NCI-H345 treated with DMSO at 0.1 percent for 48 hours (cell line): ENCODE measurements at regions not wholly inside any gene's neighbourhood (a gene's known extent, or its start where the extent isn't known, plus 50 kb on each side); places are given as distances from the start of the nearest gene placed in this dataset.
A peak's percentile ranks its signal among the peaks of the same experiment; 100 is the strongest.
"Not testable (repeated sequence)": the region's sequence is repeated elsewhere in the genome, so short reads cannot be mapped to it uniquely, and the experiment has no call there.

Source experiments
- DNase-seq: peaks from one replicate; lab custom pipeline; 2025; ENCODE audit not compliant: unreplicated experiment; lab: John Stamatoyannopoulos, UW

- no peak for DNase-seq
Measured at GRCh38 chr11:126149759-126150625, 61.5 kb downstream of the RPUSD4 start.

DNA sequence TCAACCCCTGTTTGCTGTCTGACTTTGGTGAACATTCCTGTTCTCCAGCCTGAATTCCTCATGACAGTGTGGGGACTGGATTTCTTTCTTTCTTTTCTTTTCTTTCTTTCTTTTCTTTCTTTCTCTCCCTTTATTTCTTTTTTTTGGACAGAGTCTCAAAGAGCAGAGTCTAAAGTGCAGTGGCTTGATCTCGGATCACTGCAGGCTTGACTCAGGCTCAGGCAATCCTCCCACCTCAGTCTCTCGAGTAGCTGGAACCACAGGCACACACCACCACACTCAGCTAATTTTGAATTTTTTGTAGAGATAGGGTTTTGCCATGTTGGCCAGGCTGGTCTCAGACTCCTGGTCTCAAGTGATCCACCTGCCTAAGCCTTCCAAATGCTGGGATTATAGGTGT, 63.1 kb downstream of the RPUSD4 start:
- no peak for DNase-seq

GRCh38 chr11:126147208-126148111, 64.0 kb downstream of the RPUSD4 start:
- no peak for DNase-seq

DNA sequence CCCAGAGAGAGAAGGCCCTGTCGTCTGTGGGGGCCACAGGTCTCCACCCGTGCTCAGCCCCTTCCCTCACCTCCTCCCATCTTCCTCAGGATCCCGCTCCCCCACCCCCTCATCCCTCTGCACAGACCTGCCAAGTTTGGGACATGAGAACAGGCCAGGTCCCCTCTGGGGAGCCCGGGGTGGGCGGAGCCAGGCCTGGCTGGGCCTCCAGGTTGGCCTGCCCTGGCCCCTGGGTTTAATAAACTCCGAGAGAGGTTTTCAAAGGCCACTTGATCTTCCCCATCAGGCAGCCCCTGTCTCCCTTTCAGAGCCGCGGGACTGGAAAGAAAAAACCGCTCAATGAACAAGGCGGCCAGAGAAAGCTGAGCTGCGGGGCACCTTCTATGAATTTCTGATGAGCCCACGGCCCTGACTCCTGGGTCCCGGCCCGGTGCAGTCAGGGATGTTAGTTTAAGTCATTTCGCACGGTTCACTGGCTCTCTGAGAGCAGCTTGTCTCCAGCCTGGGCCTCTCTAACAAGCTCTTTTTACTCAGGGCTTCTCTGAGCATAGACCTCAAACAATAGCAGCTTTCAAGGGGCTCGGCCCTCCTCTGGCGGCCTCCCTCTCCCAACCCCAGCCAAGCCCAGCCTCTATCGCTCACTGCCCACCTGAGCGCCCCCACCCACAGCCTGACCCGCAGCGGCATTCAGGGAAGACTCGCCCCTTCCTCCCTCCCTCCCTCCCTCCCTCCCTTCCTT, 64.8 kb downstream of the RPUSD4 start:
- peak; percentile 83 for DNase-seq

GRCh38 chr11:126145954-126146353, 65.5 kb downstream of the RPUSD4 start:
- DNase-seq, result no peak

GRCh38 chr11:126143491-126143890, 68.0 kb downstream of the RPUSD4 start:
- DNase-seq, result not testable (repeated sequence)

GRCh38 chr11:126140926-126141280, 70.5 kb downstream of the RPUSD4 start:
- DNase-seq, result peak; percentile 70

DNA sequence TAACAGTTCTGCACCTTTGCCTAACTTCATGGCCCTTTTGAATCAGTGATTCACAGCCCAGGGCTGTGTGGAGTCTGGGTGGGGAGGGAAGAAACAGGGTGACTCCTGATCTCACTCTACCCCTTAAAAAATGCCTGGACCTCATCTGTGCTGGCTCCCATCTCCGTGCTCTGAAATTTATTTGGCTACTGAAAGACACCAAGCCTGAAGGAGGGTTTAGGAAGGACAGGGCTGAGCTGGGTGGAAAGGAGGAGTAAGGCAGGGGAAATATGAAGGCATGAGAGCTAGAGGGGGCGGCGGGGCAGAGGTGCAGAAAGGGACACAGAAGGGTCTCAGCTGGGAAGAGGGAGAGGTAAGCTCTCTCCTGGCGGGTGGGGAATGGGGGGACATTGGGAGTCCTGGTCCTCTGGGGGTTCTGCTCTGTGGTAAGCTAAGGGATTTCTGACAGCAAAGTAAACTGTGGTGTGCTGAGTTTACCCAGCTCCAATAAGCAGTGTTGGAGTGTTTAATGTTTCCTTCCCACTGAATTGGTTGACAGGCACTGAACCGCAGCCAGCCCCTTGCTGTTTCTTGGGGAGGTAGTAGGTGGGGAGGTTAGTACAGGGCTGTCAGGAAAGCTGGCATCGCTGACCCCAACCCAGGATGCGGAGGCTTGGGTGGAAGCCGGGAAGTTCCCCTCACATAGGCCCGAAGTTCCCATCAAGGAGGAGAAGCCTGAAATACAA, 71.1 kb downstream of the RPUSD4 start:
- no peak for DNase-seq

DNA sequence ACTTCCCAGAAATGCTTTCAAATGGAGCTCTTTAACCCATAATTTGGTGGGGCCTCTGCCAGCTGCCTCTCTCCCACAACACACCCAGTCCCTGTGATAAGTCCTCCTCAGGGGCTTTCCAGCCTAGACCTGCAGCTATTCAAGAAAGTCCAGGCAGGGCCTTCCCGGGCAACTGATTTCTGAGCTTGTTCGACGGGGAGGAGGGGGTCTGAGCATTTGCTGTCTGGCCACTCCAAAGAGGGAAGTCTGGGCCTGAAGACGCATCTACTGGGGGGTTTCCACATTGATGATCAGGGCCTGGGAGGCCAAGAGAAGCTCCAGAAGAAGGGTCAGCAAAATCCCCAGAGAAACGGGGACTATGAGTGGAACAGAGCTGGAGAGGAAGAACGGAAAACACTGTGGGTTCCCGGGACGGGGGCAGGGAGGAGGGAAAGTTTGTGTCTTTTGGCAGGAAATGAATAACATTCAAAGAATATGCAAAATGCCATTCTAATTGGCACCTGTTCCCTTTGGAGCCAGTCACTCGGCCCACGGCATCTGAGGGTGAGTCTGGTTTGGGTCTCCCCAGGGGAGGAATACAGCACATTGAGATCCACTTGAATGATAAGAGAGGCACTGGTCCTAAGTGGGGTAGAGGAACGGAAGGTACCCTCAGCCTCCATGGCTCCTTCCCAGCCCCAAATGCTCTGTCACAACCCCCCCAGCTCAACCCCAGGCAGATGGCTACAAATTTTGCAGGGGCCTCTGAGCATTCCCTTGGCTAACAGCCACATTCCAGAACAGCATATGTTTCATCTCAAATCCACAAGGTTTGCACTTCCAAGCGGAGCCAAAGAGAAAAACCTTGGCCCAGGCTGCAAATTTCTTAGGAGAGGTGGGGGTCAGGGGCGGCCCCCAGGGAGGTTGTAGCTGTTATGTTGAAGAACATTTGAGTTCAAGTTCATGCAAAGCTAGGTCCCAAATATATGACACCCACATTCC, 72.0 kb downstream of the RPUSD4 start:
- no peak for DNase-seq

DNA sequence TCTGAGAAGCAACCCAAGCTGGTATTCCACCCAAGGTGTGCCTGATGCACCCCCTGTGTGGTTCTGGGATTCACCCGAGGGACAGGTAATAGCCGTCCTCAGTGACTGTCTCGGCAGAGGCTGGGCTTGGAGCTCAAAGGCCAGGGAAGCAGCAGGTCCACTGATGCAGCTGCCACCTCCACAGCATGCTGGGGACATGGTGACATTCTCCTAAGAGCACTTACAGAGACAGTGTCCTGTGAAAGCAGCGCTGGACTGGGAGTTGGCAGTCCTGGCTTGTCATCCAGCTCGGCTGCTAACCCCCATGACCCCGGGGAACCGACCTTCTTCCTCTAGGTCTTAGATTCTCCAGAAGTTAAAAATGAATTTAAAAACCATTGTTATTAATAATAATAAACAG, 72.8 kb downstream of the RPUSD4 start:
- no peak for DNase-seq

GRCh38 chr11:126137136-126137535, 74.3 kb downstream of the RPUSD4 start:
- no peak for DNase-seq

DNA sequence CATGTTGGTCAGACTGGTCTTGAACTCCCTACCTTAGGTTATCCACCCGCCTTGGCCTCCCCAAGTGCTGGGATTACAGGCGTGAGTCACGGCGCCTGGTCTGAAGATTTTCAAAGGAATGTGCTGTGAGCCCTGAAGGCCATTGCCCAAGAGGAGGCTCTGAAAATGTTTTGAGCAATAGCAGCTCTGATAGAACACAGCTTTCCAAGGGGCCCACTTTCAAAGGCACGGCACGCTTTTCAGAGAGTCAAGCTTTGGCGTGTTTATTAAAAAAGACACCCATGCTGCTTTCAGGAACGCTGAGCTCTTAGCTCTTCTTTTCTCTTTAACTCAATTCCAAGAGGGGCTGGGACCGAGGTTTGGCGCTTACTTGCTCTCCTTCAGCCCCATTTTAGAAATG, 73.8 kb upstream of the CDON start:
- DNase-seq, result no peak

DNA sequence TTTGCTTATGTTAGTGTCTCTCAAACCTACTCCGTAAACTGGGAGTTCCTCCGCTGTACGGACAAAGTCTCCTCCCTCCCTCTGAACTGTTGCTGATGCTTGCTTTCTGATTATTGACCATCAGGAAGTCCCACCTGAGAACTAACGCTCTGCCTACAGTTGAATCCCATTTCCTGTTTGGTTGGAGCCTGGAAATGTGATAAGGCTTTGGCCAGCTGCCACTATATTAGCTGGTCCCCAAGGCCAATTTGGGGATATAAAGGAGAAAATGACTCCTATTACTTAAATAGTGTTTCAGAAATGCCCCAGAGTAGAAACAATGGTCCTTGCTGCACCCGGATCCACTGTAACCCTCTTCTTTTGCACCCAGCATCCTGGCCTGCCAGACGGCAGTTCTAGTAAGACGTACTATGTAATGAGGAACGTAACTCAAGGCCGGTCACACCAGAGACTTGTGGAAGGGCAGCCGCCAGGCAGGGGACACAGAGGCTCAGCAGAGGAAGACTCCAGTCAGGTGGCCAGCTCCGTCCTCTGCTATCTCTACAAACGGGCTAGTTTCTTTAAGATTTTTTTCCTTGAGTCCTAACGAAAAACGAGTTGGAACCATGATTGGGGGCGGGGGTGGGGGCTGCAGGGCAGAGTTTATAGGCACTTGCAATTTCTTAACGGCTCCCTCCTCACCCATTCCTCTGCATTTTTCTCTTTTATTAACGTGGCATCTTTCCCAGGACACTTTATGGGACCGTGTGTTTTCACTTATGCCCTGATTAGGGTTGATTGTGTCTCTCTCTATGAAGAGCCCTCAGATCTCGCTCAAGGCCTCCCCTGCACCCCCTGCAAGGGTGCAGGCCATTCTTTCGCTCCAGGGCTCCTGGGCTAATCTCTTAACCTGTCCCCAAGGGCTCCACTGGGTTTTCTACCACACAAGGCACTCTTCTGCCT, 72.8 kb upstream of the CDON start:
- DNase-seq, result no peak

- DNase-seq, result no peak
Measured at GRCh38 chr11:126134461-126135155, 71.9 kb upstream of the CDON start.

DNA sequence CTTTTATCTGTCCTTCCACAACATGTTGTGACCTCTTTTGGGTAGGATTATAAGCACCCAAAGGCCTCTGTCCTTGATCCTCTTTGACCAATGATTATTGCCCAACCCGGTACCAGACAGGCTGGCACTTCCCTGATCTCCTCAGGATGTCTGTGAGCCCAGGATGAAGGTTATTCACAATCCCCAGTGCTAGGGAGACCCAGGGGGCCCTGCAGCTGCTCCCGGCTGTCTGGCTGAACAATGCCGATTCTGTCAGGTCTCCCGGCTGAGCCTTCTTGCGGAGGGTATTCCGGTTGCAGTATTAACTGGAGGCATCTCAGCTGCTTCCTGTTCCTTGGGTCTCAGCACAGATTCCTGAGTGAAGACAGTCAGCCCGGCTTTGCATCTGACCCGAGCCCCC, 71.2 kb upstream of the CDON start:
- no peak for DNase-seq

GRCh38 chr11:126132319-126132718, 69.7 kb upstream of the CDON start:
- no peak for DNase-seq

DNA sequence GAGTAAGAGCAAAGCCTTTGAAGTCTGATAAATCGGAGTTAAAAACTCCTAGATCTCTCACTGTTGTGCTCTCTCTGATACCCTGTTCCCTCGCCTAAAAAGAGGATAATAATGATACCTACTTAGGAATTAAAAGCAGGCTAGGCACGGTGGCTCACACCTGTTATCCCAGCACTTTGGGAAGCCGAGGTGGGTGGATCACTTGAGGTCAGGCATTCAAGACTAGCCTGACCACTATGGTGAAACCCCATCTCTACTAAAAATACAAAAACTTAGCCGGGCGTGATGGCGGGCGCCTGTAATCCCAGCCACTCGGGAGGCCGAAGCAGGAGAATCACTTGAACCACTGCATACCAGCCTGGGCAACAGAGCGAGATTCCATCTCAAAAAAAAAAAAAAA, 68.1 kb upstream of the CDON start:
- DNase-seq, result not testable (repeated sequence)
